Fibroblast of pulmonary artery (primary cell): ENCODE measurements at regions not wholly inside any gene's neighbourhood (a gene's known extent, or its start where the extent isn't known, plus 50 kb on each side); places are given as distances from the start of the nearest gene placed in this dataset.
"Not testable (repeated sequence)": the region's sequence is repeated elsewhere in the genome, so short reads cannot be mapped to it uniquely, and the experiment has no call there.

Source experiments
- DNase-seq: peaks from one replicate; pipeline ENCODE4 v3.0.0-alpha.2; 2010; ENCODE audit warnings: low read depth
- H3K4me3 ChIP-seq: replicated peaks from 2 replicates; pipeline ENCODE4 v1.5.1; 2011; ENCODE audit warnings: low read depth, mild to moderate bottlenecking, control low read depth, low read length, moderate library complexity
- CTCF ChIP-seq: IDR thresholded peaks from 2 replicates; pipeline ENCODE4 v1.5.1; 2011; ENCODE audit warnings: mild to moderate bottlenecking, control low read depth, low read length, inconsistent platforms; ENCODE audit errors: missing control alignments

GRCh38 chr13:80074143-80074752, 266.7 kb downstream of the SPRY2 start:
- TF ChIP-seq CTCF = no peak

GRCh38 chr13:80072231-80072630, 268.7 kb downstream of the SPRY2 start:
- DNase-seq = no peak
- TF ChIP-seq CTCF = no peak
- H3K4me3 ChIP-seq = no peak overlapping the region

More at GRCh38 chr13:80074143-80074752, 266.7 kb downstream of the SPRY2 start:
- no peak overlapping the region for H3K4me3 ChIP-seq
- no peak for DNase-seq

GRCh38 chr13:80070024-80070703, 270.8 kb downstream of the SPRY2 start:
- no peak for DNase-seq
- H3K4me3 ChIP-seq = no peak overlapping the region
- no peak for TF ChIP-seq CTCF

- no peak overlapping the region for H3K4me3 ChIP-seq
- DNase-seq = no peak
- no peak for TF ChIP-seq CTCF
Observed at GRCh38 chr13:80069374-80069773, 271.6 kb downstream of the SPRY2 start.

GRCh38 chr13:80065996-80066395, 274.9 kb downstream of the SPRY2 start:
- no peak for DNase-seq
- no peak for TF ChIP-seq CTCF

GRCh38 chr13:80062416-80062815, 278.5 kb downstream of the SPRY2 start:
- not testable (repeated sequence) for DNase-seq, H3K4me3 ChIP-seq

More at GRCh38 chr13:80065996-80066395, 274.9 kb downstream of the SPRY2 start:
- H3K4me3 ChIP-seq = no peak overlapping the region

GRCh38 chr13:80059789-80060188, 281.1 kb downstream of the SPRY2 start:
- no peak for DNase-seq
- H3K4me3 ChIP-seq = no peak overlapping the region
- no peak for TF ChIP-seq CTCF
